Stomach (tissue), 4 donors: ENCODE measurements at regions not wholly inside any gene's neighbourhood (a gene's known extent, or its start where the extent isn't known, plus 50 kb on each side); places are given as distances from the start of the nearest gene placed in this dataset.

Source experiments
- POLR2A ChIP-seq, 4 donors: fragments of 450-650 bp; IDR thresholded peaks; one replicate each; pipeline ENCODE4 v1.6.1; 2016; ENCODE audit warnings: antibody characterized with exemption in 4 of 4, control low read depth in 2 of 4, mild to moderate bottlenecking in 1 of 4, moderate library complexity in 1 of 4
- POLR2AphosphoS5 ChIP-seq, 3 donors: sonication (generic); formaldehyde crosslinking; IDR thresholded peaks; one replicate each; pipeline ENCODE4 v1.6.1; 2016; ENCODE audit warnings: antibody characterized with exemption in 3 of 3

DNA sequence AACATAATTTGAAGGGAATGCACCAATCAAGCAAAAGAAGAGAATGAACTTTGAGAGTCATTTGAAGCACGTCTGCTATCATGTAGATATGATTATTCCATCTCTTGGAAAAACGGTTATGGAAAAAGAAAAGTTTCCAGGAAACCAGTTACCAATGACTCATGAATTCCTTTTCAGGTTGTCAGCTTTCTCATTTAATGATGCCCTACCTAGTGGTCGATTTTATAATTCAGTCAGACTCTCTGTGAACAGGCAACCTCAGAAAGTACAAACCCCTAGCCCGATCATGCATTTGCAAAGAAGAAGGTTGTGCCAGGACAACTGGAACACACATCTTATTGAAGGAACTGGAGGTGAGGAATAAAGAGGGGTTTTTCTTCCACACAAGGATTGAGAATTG, 355.1 kb upstream of the GRIA1 start:
- TF ChIP-seq POLR2AphosphoS5 (IDR thresholded peaks at IDR 0.05), result no peak
- no peak for TF ChIP-seq POLR2A (IDR thresholded peaks at IDR 0.05)
